Esophagus squamous epithelium (tissue), 5 donors: ENCODE measurements at regions not wholly inside any gene's neighbourhood (a gene's known extent, or its start where the extent isn't known, plus 50 kb on each side); places are given as distances from the start of the nearest gene placed in this dataset.

Source experiments
- DNase-seq: peaks from one replicate; lab custom pipeline; 2025; lab: John Stamatoyannopoulos, UW
- H3K27ac ChIP-seq, 4 donors: fragments of 200-600 bp; sonication (generic); one replicate each; pipeline ENCODE4 v1.5.1; 2016 to 2019; ENCODE audit warnings: mild to moderate bottlenecking in 1 of 4
- H3K27me3 ChIP-seq, 4 donors: fragments of 200-600 bp; sonication (generic); 1 replicate in 3 of 4; 2 replicates in 1 of 4; pipeline versions ENCODE4 v1.5.1 to v1.6.0; 2017 to 2021; ENCODE audit warnings: antibody characterized with exemption in 1 of 4
- H3K36me3 ChIP-seq, 3 donors: fragments of 200-600 bp; sonication (generic); one replicate each; pipeline ENCODE4 v1.5.1; 2016 to 2019
- H3K4me1 ChIP-seq, 3 donors: fragments of 200-600 bp; sonication (generic); one replicate each; pipeline ENCODE4 v1.5.1; 2017 to 2019
- H3K4me3 ChIP-seq, 4 donors: fragments of 200-600 bp; sonication (generic); 1 replicate in 3 of 4; 2 replicates in 1 of 4; pipeline ENCODE4 v1.5.1; 2016 to 2019; ENCODE audit warnings: mild to moderate bottlenecking in 2 of 4, moderate library complexity in 1 of 4
- H3K9me3 ChIP-seq, 3 donors: fragments of 200-600 bp; sonication (generic); one replicate each; pipeline ENCODE4 v1.5.1; 2016 to 2019
- POLR2A ChIP-seq, 4 donors: fragments of 450-650 bp; IDR thresholded peaks; one replicate each; pipeline ENCODE4 v1.6.1; 2017; ENCODE audit warnings: antibody characterized with exemption in 4 of 4, mild to moderate bottlenecking in 4 of 4, moderate library complexity in 3 of 4
- WGBS, 2 donors: methylation state at CpG; one replicate each; pipeline ENCODE4 v1.1.5; 2018; 5-methylcytosine and 5-hydroxymethylcytosine counted together
- intact Hi-C: fragments of 100-400 bp; cut with DNase I; formaldehyde crosslinking; loops from one replicate; pipeline ENCODE4 v1.15.0; 2022
- TF ChIP-seq, protein P1 (sequence below), 6 experiments: fragments of 450-650 bp in 4 of 6; fragments of 200-600 bp in 2 of 6; sonication (generic) in 2 of 6; IDR thresholded peaks; one replicate each; pipeline ENCODE4 v1.5.1; 2016 to 2019; ENCODE audit warnings: antibody characterized with exemption in 6 of 6, mild to moderate bottlenecking in 4 of 6, moderate library complexity in 4 of 6
- donor health status: DM: yes; HTN: yes; CAD: no.

DNA sequence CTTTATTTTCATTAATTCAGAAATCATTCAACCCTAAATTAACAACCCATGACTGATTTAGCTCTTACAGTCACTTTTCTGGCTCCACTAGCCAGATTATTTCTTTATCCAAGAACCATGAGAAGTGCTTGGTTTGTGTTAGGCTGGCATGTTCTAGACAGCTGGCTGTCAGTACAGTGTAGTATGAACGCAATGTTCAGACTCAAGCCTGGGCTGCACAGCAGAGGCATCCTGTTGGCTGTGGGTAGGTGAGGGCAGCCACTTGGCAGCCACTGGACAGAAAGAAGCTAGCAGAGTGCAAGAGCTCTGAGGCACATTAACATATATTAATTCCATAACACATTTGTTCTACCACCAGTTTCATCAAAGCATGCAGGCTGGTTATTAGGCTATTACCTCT is 522.9 kb upstream of the FSHR start:
- Histone ChIP-seq H3K4me1 (no peaks in the 10 kb centered on the region), H3K4me3 (no peak overlapping the region), H3K27me3 (no peaks in the 10 kb centered on the region), H3K9me3 (no peaks in the 10 kb centered on the region), H3K36me3 (no peaks in the 10 kb centered on the region), H3K27ac (no peak overlapping the region)
- 86 to 100% methylated on average over 1 of the region's 1 CpG for WGBS, 2 donors
- intact Hi-C loops, result no loop called here
- no peak for TF ChIP-seq POLR2A (IDR thresholded peaks at IDR 0.05)
- TF ChIP-seq, protein P1, sequence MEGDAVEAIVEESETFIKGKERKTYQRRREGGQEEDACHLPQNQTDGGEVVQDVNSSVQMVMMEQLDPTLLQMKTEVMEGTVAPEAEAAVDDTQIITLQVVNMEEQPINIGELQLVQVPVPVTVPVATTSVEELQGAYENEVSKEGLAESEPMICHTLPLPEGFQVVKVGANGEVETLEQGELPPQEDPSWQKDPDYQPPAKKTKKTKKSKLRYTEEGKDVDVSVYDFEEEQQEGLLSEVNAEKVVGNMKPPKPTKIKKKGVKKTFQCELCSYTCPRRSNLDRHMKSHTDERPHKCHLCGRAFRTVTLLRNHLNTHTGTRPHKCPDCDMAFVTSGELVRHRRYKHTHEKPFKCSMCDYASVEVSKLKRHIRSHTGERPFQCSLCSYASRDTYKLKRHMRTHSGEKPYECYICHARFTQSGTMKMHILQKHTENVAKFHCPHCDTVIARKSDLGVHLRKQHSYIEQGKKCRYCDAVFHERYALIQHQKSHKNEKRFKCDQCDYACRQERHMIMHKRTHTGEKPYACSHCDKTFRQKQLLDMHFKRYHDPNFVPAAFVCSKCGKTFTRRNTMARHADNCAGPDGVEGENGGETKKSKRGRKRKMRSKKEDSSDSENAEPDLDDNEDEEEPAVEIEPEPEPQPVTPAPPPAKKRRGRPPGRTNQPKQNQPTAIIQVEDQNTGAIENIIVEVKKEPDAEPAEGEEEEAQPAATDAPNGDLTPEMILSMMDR (IDR thresholded peaks at IDR 0.05), result no peak
- no peak for DNase-seq

DNA sequence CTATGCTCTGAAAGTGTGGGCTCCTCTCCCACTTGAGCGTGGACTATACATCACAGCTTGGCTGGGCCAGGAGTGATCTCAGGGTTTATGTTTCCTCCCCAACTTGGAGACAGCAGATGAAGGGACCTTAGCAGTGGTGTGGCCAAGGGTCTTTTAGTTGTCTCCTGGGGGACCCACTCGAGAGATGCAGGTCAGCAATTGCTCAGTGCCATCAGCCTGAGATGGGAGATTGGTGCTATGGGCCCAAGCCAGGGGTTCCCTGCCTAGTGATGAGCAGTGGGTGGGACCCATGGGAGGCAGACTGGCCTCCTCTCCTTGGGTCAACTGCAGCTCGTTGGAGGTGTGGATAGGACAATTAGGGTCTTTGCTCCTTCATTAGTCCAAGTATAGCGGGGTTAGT is 510.5 kb upstream of the FSHR start:
- Histone ChIP-seq H3K4me1 (no peaks in the 10 kb centered on the region), H3K36me3 (no peaks in the 10 kb centered on the region), H3K27me3 (no peaks in the 10 kb centered on the region), H3K9me3 (no peaks in the 10 kb centered on the region), H3K4me3 (no peak overlapping the region), H3K27ac (no peak overlapping the region)
- intact Hi-C loops, result no loop called here
- DNase-seq, result no peak
- TF ChIP-seq POLR2A (IDR thresholded peaks at IDR 0.05), result no peak
- TF ChIP-seq, protein P1 (IDR thresholded peaks at IDR 0.05), result no peak
- WGBS, 2 donors, result 70 to 100% methylated on average over 1 to 2 of the region's 4 CpGs

DNA sequence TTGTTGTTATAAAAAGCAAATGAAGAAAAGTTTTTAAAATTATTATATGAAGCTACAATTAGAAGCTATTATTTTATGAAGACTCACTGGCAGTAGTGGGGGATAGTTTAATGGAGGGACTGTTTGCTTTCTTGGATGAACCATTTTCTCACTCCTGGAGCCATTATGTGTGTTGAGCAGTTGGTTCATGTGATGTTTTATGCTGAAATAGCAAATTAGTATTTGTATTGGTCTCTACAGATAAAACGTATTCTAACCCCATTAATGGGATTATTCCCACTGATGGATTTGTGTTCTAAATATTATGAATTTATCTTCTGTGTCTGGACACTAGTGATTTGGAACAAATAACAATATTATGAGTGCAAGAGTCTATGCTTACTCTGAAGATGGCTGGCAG is 507.5 kb upstream of the FSHR start:
- DNase-seq, result no peak
- intact Hi-C loops, result no loop called here
- no peak overlapping the region for H3K27ac ChIP-seq

DNA sequence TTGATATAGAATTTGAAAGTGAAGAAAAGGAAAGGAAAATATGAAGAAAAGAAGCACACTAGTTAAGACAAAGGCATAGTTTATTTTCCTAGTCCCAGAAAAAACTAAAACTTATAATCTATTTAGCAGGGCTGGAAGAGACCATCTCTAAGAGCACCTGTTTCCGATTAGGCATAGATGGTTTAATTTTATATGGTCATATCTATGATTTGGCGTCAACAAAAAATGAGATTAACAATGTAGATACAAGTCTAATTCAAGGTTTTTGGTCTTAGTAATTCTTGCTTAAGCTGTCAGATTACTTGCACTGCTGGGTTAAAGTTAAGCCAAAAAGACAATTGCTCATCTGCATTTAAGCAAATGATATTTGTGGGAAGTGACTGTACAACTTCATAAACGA is 502.5 kb upstream of the FSHR start:
- Histone ChIP-seq H3K36me3 (no peaks in the 10 kb centered on the region), H3K4me1 (no peaks in the 10 kb centered on the region), H3K9me3 (no peaks in the 10 kb centered on the region), H3K27me3 (no peaks in the 10 kb centered on the region), H3K27ac (no peak overlapping the region), H3K4me3 (no peak overlapping the region)
- intact Hi-C loops, result no loop called here
- no peak for TF ChIP-seq POLR2A (IDR thresholded peaks at IDR 0.05)
- TF ChIP-seq, protein P1 (IDR thresholded peaks at IDR 0.05), result no peak
- 78 to 80% methylated on average over 3 of the region's 3 CpGs for WGBS, 2 donors
- no peak for DNase-seq

More for the DNA sequence above, 507.5 kb upstream of the FSHR start:
- Histone ChIP-seq H3K4me3 (no peak overlapping the region), H3K36me3 (no peaks in the 10 kb centered on the region), H3K4me1 (no peaks in the 10 kb centered on the region), H3K9me3 (no peaks in the 10 kb centered on the region), H3K27me3 (no peaks in the 10 kb centered on the region)
- 60 to 61% methylated on average over 1 of the region's 1 CpG for WGBS, 2 donors
- TF ChIP-seq, protein P1 (IDR thresholded peaks at IDR 0.05), result no peak
- TF ChIP-seq POLR2A (IDR thresholded peaks at IDR 0.05), result no peak

DNA sequence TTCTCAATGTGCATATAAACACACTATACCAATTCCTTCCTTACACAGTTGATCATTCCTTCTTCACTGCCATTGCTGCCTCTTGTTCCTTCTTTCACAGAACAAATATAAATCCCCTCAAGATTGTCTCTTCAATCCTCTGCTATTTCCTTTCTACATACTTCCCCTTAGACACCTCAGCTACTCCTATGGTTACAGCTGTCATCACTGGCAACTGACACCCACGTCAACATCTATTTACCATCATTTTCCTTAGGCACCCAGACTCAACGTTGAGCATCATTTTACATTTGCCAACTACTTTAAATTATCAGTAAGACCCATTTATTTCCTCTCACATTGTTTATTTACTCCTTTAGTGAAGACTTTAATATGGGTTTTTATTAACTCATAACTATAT is 488.8 kb upstream of the FSHR start:
- no peak for DNase-seq
- H3K4me1 ChIP-seq, result no peaks in the 10 kb centered on the region
- no peak overlapping the region for H3K27ac ChIP-seq
- no peaks in the 10 kb centered on the region for H3K27me3 ChIP-seq
- WGBS, 2 donors, result 42 to 59% methylated on average over 2 of the region's 2 CpGs
- intact Hi-C loops, result no loop called here
- H3K9me3 ChIP-seq, result no peaks in the 10 kb centered on the region
- no peaks in the 10 kb centered on the region for H3K36me3 ChIP-seq
- H3K4me3 ChIP-seq, result no peak overlapping the region
- TF ChIP-seq POLR2A (IDR thresholded peaks at IDR 0.05), result no peak
- TF ChIP-seq, protein P1 (IDR thresholded peaks at IDR 0.05), result no peak
